Neural progenitor cell (in vitro differentiated cells): ENCODE measurements at regions not wholly inside any gene's neighbourhood (a gene's known extent, or its start where the extent isn't known, plus 50 kb on each side); places are given as distances from the start of the nearest gene placed in this dataset.

Experiments
- CTCF ChIP-seq: fragments of 200-600 bp; sonication (generic); IDR thresholded peaks from 2 replicates; pipeline ENCODE4 v1.5.1; 2017; ENCODE audit warnings: antibody characterized with exemption, mild to moderate bottlenecking
- EZH2 ChIP-seq: fragments of 200-600 bp; sonication (generic); IDR thresholded peaks from 2 replicates; pipeline ENCODE4 v1.6.1; 2017; ENCODE audit warnings: antibody characterized with exemption, mild to moderate bottlenecking, moderate library complexity
- EZH2phosphoT487 ChIP-seq: fragments of 200-600 bp; sonication (generic); IDR thresholded peaks from 2 replicates; pipeline ENCODE4 v1.6.1; 2017; ENCODE audit warnings: antibody characterized with exemption

GRCh38 chr3:70832834-70833205, 520.4 kb upstream of the MDFIC2 start:
- TF ChIP-seq EZH2 (no peak), CTCF (no peak), EZH2phosphoT487 (no peak)
